Tibial nerve (tissue), 3 donors: ENCODE measurements at regions not wholly inside any gene's neighbourhood (a gene's known extent, or its start where the extent isn't known, plus 50 kb on each side); places are given as distances from the start of the nearest gene placed in this dataset.

ENCODE experiments used
- CTCF ChIP-seq, 5 experiments: fragments of 200-600 bp in 3 of 5; fragments of 450-650 bp in 2 of 5; sonication (generic) in 3 of 5; IDR thresholded peaks; one replicate each; pipeline ENCODE4 v1.5.1; 2016 to 2019; ENCODE audit warnings: antibody characterized with exemption in 5 of 5, mild to moderate bottlenecking in 3 of 5, moderate library complexity in 2 of 5
- POLR2A ChIP-seq, 2 donors: fragments of 450-650 bp; IDR thresholded peaks; one replicate each; pipeline ENCODE4 v1.6.1; 2017; ENCODE audit warnings: antibody characterized with exemption in 2 of 2, mild to moderate bottlenecking in 2 of 2, moderate library complexity in 2 of 2

GRCh38 chr9:2427120-2427891 is 194.3 kb upstream of the VLDLR start:
- no peak for TF ChIP-seq CTCF (IDR thresholded peaks at IDR 0.05)
- no peak for TF ChIP-seq POLR2A (IDR thresholded peaks at IDR 0.05)
